ENCODE measurements at regions not wholly inside any gene's neighbourhood (a gene's known extent, or its start where the extent isn't known, plus 50 kb on each side); places are given as distances from the start of the nearest gene placed in this dataset.

DNA sequence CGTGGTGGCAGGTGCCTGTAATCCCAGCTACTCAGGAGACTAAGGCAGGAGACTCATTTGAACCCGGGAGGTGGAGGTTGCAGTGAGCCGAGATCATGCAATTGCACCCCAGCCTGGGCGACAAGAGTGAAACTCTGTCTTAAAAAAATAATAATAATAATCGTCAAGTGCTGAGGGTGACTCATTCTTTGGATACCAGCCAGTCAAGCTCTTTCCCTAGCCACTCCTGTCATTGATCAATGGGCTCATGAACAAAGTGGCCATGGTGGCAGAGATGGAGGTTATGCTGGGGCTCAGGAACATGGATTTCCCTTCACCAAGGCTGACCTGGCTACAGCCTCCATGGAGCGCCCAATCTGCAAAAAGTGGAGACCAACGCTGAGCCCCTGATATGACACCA, 94.5 kb upstream of the HAAO start:
- no peak for DNase-seq

DNA sequence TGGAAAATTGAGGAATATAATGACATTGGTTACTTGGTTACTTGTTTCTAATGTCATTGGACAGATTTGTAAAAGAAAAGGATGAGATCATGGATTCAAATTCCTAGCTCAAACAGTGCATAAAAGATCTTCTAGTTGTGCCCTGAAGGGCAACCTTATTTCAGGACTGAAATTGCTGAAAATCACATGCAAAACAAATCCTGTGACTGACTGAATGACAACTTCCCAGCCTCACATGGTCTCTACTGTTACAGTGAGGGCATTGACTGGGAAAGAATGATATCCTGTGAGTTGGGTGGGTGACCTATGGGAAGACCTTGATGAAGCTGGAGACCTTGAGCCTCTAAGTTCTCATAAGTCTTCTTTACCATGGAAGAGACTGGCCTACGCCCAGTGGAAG, 90.4 kb upstream of the HAAO start:
- no peak for DNase-seq

- DNase-seq, result no peak
Measured at GRCh38 chr2:42881732-42882131, 89.3 kb upstream of the HAAO start.

- no peak for DNase-seq
Measured at GRCh38 chr2:42880738-42881690, 88.6 kb upstream of the HAAO start.

DNA sequence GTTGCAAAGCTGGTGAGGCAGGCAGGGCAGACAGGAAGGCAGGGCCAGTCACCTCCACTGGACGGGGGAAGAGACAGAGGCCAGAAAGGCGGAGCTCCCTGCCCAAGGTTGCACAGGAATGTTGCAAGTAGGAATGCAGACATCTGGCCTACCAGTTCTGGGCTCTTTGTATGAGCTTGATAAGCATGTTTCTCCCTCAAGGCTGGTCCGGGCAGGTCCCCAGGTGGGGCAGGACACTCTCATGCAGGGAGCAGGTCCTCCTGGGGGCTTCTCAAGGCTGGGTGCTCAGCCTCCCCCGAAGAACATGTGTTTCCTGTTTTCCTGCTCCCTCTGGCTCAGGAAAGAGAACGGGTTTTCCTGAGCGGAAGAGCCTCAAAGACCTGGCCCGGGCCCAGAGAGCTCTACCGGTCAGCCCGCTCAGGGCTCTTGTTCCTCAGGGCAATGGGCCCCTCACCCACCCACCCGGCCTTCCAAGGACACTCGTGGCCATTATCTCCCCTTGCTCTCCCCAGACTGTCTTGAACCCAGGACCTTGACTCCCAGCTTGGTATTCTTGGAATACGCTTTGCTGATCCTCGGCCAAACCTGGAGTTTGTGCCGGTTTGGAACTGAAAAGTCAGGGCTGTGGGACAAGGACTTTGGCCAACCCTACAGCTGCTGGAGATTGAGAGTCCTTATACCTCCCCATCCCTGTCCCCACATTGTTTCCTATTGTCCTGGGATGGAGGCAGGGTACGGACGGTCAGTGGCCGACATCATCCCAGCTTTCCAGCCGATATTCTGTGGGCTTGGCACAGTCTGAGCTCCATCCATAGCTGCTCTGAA, 87.7 kb upstream of the HAAO start:
- no peak for DNase-seq

DNA sequence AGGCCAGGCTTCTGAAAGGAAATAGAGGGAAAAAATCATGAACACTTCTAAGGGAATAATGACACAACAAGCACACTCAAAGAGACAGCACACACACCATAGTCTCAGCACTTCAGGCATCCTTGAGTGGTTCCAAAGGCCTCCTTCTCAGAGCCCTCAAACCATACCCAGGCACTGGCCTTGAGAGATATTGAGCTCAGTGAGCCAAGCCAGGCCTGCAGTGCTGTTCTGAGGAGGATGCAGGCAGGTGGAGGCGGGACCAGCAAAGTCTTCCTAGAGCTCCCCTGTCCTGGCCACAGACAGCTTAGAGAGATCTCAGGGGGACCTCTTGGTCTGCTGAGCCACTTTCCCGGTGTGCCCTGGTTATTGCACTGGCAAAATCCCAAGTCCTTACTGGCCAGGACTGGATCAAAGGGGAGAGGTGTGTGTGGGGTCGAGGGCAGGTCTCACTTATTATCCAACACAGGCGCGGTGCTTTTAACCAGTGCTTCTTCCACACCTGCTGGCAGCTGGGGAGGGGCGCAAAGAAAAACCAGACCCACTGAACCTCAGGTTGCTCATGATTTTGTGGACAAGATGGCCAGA, 86.8 kb upstream of the HAAO start:
- no peak for DNase-seq

DNA sequence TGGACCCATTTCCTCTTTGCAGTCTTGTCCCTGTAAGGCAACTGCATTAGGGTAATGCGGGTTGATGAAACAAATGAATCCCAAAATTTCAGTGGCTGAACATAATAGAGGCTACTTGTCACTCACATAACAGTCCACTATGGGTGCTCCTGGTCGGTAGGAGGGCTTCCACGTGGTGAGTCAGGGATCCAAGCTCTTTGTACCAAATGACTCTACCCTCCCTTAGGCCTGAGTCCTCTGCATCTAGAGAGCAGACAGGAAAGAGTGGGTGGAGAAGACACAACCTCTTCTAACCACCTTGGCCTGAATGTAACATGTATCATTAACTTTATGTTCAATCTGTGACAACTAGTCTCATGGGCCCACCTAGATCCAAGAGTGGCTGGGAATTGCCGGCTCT, 86.2 kb upstream of the HAAO start:
- DNase-seq, result no peak

DNA sequence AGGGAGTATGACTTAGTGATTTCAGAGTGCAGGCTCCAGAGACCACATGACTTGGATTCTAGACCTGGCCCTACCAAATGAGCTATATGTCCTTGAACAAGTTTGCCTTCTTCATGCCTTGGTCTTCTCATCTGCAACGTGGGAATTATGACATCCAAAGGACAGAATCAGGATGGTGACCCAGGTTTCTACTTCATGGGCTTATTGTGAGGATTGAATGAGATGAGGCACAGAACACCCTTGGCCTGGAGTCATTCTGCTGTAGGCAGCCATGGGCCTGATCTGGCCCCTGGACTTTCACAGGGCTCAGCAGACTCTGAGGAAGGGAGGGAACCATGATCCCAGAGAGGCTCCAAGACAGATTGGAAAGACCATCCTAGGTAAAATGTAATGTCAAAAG, 85.6 kb upstream of the HAAO start:
- DNase-seq, result no peak

DNA sequence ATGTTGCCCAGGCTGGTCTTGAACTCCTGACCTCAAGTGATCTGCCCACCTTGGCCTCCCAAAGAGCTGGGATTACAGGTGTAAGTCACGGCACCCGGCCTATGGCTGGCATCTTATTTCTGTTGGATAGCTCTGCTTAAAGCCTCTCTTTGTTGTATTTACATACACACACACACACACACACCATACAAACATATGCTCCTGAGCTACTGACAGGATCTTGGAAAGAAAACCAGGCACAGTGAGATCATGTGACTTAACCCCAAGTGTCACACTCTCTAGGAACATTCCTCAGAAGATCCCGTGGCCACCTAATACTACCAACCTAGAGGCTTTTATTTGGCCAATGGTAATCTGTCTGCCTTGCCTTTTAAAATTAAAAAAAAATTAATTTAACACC, 85.1 kb upstream of the HAAO start:
- no peak for DNase-seq

- no peak for DNase-seq
Measured at GRCh38 chr2:42876326-42876751, 84.0 kb upstream of the HAAO start.

DNA sequence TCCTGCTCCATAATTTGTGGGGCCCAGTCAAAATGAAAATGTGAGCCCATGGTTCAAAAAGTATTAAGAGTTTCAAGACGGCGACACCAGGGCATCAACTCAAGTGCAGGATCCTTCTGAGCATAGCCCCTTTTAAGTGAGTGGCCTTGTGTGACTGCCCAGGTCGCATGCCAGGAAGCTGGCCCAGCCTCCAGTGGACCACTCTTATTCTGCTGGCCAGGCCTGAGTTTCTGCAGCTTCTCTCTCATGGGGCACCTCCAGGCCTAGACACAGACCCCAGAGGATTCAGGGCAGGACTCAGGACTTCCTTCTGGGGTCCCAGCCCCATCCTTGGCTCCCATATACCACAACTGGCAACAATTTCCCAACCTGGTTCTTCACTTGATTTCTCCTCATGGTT, 83.5 kb upstream of the HAAO start:
- DNase-seq, result no peak

- no peak for DNase-seq
Measured at GRCh38 chr2:42874949-42875801, 82.8 kb upstream of the HAAO start.

DNA sequence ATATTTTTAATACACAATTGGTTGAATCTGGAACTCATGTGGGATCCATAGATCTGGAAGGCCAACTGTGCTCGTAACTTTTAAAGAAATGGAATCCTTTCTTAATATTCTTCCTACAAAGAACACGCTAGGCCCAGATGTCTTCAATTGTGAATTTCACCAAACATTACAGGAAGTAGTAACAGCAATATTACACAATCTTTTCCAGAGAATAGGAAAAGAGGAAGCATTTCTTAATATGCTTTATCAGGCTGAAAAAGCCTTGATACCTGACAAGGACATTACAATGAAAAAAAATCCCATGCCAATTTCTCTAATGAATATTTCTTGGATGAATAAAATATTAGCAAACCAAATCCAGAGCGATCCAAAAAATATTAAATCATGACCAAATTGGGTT, 80.3 kb upstream of the HAAO start:
- no peak for DNase-seq

DNA sequence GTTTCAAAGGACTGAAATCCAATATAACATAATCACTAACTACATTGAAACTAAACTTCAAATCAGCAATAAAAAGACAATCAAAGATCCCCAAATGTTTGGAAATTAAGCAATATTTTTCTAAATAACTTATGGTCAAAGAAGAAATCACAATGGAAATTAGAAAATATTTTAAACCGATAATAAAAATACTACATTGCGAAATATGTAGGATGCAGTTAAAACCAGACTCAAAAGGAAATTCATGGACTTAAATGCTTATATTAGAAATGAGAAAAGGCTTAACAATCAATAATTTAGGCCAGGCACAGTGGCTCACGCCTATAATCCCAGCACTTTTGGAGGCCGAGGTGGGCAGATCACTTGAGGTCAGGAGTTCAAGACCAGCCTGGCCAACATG, 79.0 kb upstream of the HAAO start:
- no peak for DNase-seq

- DNase-seq, result no peak
Measured at GRCh38 chr2:42868874-42869273, 76.5 kb upstream of the HAAO start.

GRCh38 chr2:42868096-42868495, 75.7 kb upstream of the HAAO start:
- no peak for DNase-seq

DNA sequence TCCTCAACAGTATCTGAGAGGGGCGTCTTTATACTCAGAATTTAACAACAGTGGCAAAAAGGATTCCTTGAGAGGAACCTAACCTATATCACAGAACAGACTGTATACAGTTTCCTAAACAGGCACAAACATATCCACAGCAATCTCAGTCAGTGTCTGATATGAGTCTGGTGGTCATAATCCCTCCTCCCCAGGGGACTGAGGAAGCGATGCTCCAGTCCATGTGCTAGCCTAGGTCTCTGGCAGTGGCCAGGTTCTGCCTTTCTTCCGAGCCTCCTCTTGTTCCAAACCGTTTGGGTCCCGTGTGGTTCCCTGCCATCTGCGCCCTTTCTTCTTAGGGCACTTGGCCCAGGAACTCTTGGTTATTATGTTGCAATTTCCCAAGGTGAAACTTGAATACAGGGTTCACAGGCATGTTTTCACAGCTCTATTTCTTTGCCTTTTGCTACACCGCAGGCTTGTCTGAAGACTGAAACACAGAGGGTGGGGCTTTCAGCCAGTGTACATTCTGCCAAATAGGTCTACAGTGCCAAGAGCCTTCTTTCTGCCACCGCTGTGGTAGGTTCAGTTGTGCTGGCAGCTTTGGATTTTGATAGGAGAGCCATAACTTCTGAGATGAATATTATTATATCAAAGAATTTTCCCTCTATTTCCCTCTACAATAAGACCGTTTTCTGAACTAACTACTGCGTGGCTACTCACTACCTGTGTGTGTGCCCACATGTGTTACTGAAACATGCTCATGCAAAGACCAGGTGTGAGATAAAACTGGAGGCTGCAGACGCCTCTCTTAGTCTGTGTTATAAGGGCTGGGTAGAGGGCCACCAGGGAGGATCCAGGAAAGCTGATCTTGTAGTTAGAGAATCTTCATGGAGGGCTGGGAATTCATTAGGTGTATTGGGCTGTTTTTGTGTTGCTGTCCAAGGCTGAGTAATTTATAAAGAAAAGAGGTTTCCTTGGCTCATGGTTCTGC, 75.0 kb upstream of the HAAO start:
- DNase-seq, result no peak

GRCh38 chr2:42865884-42866881, 73.8 kb upstream of the HAAO start:
- DNase-seq, result no peak

DNA sequence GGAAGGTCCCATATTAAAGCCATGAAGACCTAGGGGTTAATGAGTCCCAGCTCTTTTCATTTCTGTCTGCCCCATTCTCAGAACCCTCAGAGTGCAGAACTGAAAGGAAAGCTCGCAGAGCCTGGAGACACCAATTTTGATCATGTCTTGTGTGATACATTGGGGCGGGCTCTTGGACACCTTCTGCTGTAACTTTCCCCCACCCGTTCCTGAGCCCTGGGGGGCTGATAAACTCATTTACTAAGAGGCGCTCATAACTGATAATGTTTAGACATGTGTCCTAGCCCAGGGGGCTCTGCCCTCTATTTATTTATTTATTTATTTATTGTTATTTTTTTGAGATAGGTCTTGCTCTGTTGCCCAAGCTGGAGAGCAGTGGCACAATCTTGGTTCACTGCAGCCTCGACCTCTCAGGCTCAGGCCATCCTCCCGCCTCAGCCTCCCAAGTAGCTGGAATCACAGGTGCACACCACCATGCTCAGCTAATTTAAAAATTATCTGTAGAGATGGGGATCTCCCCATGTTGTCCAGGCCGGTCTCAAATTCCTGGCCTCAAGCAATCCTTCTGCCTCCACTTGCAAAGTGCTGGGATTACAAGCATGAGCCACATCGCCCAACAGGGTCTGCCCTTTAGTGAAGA, 72.4 kb upstream of the HAAO start:
- DNase-seq, result no peak

DNA sequence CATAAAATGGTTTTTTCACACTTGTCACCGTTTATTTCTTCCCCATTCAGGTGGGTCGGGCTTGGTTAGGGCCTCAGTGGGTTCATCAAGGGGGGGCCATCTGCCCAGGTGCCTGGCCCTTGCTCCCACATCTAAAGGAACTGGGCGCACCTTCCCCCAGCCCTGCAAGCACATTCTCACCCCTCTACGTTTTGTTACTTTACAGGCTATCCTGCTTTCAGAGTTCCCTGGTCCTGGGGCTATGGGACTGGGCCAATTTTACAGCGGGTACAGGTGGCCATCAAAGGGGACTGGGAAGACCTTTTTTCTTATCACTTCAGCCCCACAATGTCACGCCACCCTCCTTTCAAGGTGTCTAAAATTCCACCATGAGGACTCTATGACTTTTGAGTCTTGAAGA, 71.8 kb upstream of the HAAO start:
- no peak for DNase-seq

Measured in NCI-H446 treated with DMSO at 0.1 percent for 48 hours (cell line).